Cardiac fibroblast (primary cell): ENCODE measurements at regions not wholly inside any gene's neighbourhood (a gene's known extent, or its start where the extent isn't known, plus 50 kb on each side); places are given as distances from the start of the nearest gene placed in this dataset.

ENCODE experiments used
- DNase-seq, 2 donors: peaks; one replicate each; pipeline versions ENCODE4 v3.0.0 to v3.0.0-alpha.2; 2010; ENCODE audit warnings: low read depth in 2 of 2
- H3K4me3 ChIP-seq, 2 donors: replicated peaks in 1 of 2; 1 replicate in 1 of 2; 2 replicates in 1 of 2; pipeline ENCODE4 v1.5.1; 2011; ENCODE audit warnings: low read depth in 2 of 2, low read length in 2 of 2, mild to moderate bottlenecking in 2 of 2, moderate library complexity in 1 of 2
- CTCF ChIP-seq: IDR thresholded peaks from one replicate; pipeline ENCODE4 v1.5.1; 2011; ENCODE audit warnings: low read depth, mild to moderate bottlenecking, low read length, inconsistent platforms

- DNase-seq: no peak
- H3K4me3 ChIP-seq: no peak overlapping the region
- no peak for TF ChIP-seq CTCF
Observed at GRCh38 chr6:91328241-91328640, 741.4 kb upstream of the MAP3K7 start.

- no peak for DNase-seq
- TF ChIP-seq CTCF: no peak
- no peak overlapping the region for H3K4me3 ChIP-seq
Observed at GRCh38 chr6:91324711-91325110, 737.8 kb upstream of the MAP3K7 start.

- TF ChIP-seq CTCF: no peak
- H3K4me3 ChIP-seq: no peak overlapping the region
- DNase-seq: no peak
Observed at GRCh38 chr6:91317984-91318383, 731.1 kb upstream of the MAP3K7 start.

- no peak overlapping the region for H3K4me3 ChIP-seq
- DNase-seq: no peak
- no peak for TF ChIP-seq CTCF
Observed at GRCh38 chr6:91317247-91317835, 730.5 kb upstream of the MAP3K7 start.

- no peak for TF ChIP-seq CTCF
- no peak overlapping the region for H3K4me3 ChIP-seq
- DNase-seq: no peak
Observed at GRCh38 chr6:91310178-91310577, 723.3 kb upstream of the MAP3K7 start.

GRCh38 chr6:91305755-91306154 lies 718.9 kb upstream of the MAP3K7 start:
- H3K4me3 ChIP-seq: no peak overlapping the region
- no peak for DNase-seq
- TF ChIP-seq CTCF: no peak

- H3K4me3 ChIP-seq: no peak overlapping the region
- no peak for TF ChIP-seq CTCF
- DNase-seq: no peak
Observed at GRCh38 chr6:91304521-91304920, 717.6 kb upstream of the MAP3K7 start.
